IMR-90 (cell line): ENCODE measurements at regions not wholly inside any gene's neighbourhood (a gene's known extent, or its start where the extent isn't known, plus 50 kb on each side); places are given as distances from the start of the nearest gene placed in this dataset.

Experiments
- ATAC-seq: fragments of 200-7000 bp; cut with Tn5 transposase; 2 replicates; pipeline ENCODE4 v1.9.1; 2020; ENCODE audit warnings: low read depth, mild to moderate bottlenecking, moderate library complexity
- BruUV-seq: library from RNA; stranded (reverse); fragments of 400-500 nt; replicated peaks from 2 replicates; lab custom pipeline; 2021; lab: Mats Ljungman, UMichigan
- CTCF ChIA-PET: fragments of 300-600 bp; formaldehyde crosslinking; extraction: SDS; loops from one replicate; lab custom pipeline; 2021; ENCODE audit warnings: antibody characterized with exemption; lab: Yijun Ruan, JAX
- POLR2A ChIA-PET: fragments of 300-600 bp; sonication (Branson Sonifier 250); formaldehyde crosslinking; loops from one replicate; lab custom pipeline; 2022; ENCODE audit warnings: antibody characterized with exemption; ENCODE audit not compliant: unreplicated experiment; lab: Charles Lee
- DNase-seq: peaks from one replicate; pipeline ENCODE4 v3.0.0; 2013
- H2AFZ ChIP-seq: replicated peaks from 2 replicates; pipeline ENCODE3; 2013; ENCODE audit warnings: low read length, mild to moderate bottlenecking; ENCODE audit not compliant: poor library complexity
- H2AK5ac ChIP-seq: 2 replicates; pipeline ENCODE4 v1.6.1; 2013; ENCODE audit warnings: low read depth, low read length, inconsistent platforms
- H2AK9ac ChIP-seq: replicated peaks from 2 replicates; pipeline ENCODE3; 2013; ENCODE audit warnings: mild to moderate bottlenecking, low read depth, low read length, moderate library complexity; ENCODE audit not compliant: poor library complexity
- H2BK120ac ChIP-seq: 2 replicates; pipeline ENCODE4 v1.6.1; 2013; ENCODE audit warnings: low read depth, low read length, inconsistent platforms
- H2BK15ac ChIP-seq: 3 replicates; pipeline ENCODE4 v1.6.1; 2013; ENCODE audit warnings: low read depth, low read length, inconsistent platforms
- H2BK20ac ChIP-seq: 2 replicates; pipeline ENCODE4 v1.6.1; 2013; ENCODE audit warnings: low read depth, mild to moderate bottlenecking, inconsistent platforms, low read length, moderate library complexity
- H2BK5ac ChIP-seq: 2 replicates; pipeline ENCODE4 v1.6.1; 2013; ENCODE audit warnings: mild to moderate bottlenecking, low read depth, low read length, inconsistent platforms; ENCODE audit not compliant: poor library complexity, severe bottlenecking
- H3K14ac ChIP-seq: replicated peaks from 2 replicates; pipeline ENCODE4 v1.6.1; 2013; ENCODE audit warnings: low read depth, low read length, inconsistent platforms
- H3K18ac ChIP-seq: 2 replicates; pipeline ENCODE4 v1.6.1; 2013; ENCODE audit warnings: low read depth, low read length, control low read depth
- H3K23ac ChIP-seq: 2 replicates; pipeline ENCODE4 v1.6.1; 2013; ENCODE audit warnings: low read depth, low read length, inconsistent platforms
- H3K27ac ChIP-seq: 2 replicates; pipeline ENCODE4 v1.5.1; 2013; ENCODE audit warnings: mild to moderate bottlenecking, control low read depth, low read length; ENCODE audit not compliant: insufficient read depth
- H3K27me3 ChIP-seq: 2 replicates; pipeline ENCODE4 v1.6.1; 2013; ENCODE audit warnings: low read length; ENCODE audit not compliant: control insufficient read depth, insufficient read depth
- H3K36me3 ChIP-seq: 2 replicates; pipeline ENCODE4 v1.6.1; 2013; ENCODE audit warnings: low read length, mixed read lengths; ENCODE audit not compliant: control insufficient read depth, insufficient read depth
- H3K4ac ChIP-seq: 2 replicates; pipeline ENCODE4 v1.6.1; 2013; ENCODE audit warnings: low read depth, low read length, inconsistent platforms
- H3K4me1 ChIP-seq: 2 replicates; pipeline ENCODE4 v1.6.1; 2013; ENCODE audit warnings: low read length, mixed read lengths; ENCODE audit not compliant: control insufficient read depth, insufficient read depth
- H3K4me2 ChIP-seq: 2 replicates; pipeline ENCODE4 v1.6.1; 2013; ENCODE audit warnings: low read depth, mild to moderate bottlenecking, control low read depth, low read length, moderate library complexity
- H3K4me3 ChIP-seq: 2 replicates; pipeline ENCODE4 v1.5.1; 2013; ENCODE audit warnings: low read depth, mild to moderate bottlenecking, control low read depth, low read length, moderate library complexity; ENCODE audit not compliant: insufficient read depth
- H3K56ac ChIP-seq: 2 replicates; pipeline ENCODE4 v1.6.1; 2013; ENCODE audit warnings: low read length, inconsistent platforms; ENCODE audit not compliant: insufficient read depth; ENCODE audit errors: extremely low read depth
- H3K79me1 ChIP-seq, 2 experiments: 2 replicates each; pipeline ENCODE4 v1.6.1; 2013; ENCODE audit warnings: low read length in 2 of 2, inconsistent platforms in 1 of 2, low read depth in 1 of 2
- H3K9ac ChIP-seq: 2 replicates; pipeline ENCODE4 v1.6.1; 2013; ENCODE audit warnings: low read depth, low read length, control low read depth
- H3K9me1 ChIP-seq: 2 replicates; pipeline ENCODE4 v1.6.1; 2013; ENCODE audit warnings: low read length, inconsistent platforms; ENCODE audit not compliant: insufficient read depth
- H3K9me3 ChIP-seq: 2 replicates; pipeline ENCODE4 v1.6.1; 2013; ENCODE audit warnings: low read length; ENCODE audit not compliant: control insufficient read depth, insufficient read depth
- H4K20me1 ChIP-seq: 2 replicates; pipeline ENCODE4 v1.6.1; 2013; ENCODE audit warnings: low read length, inconsistent platforms; ENCODE audit not compliant: insufficient read depth
- H4K5ac ChIP-seq: 2 replicates; pipeline ENCODE4 v1.6.1; 2013; ENCODE audit warnings: mild to moderate bottlenecking, low read depth, low read length, control low read depth
- H4K8ac ChIP-seq, 2 experiments: 2 replicates each; pipeline ENCODE4 v1.6.1; 2013; ENCODE audit warnings: low read depth in 2 of 2, low read length in 2 of 2, control low read depth in 1 of 2, inconsistent platforms in 1 of 2
- H4K91ac ChIP-seq: 2 replicates; pipeline ENCODE4 v1.6.1; 2013; ENCODE audit warnings: low read depth, low read length, inconsistent platforms; ENCODE audit not compliant: insufficient read depth
- BHLHE40 ChIP-seq: fragments of 150-350 bp; IDR thresholded peaks from 2 replicates; pipeline ENCODE4 v1.6.1; 2016; ENCODE audit warnings: mild to moderate bottlenecking, low read depth, low read length
- CEBPB ChIP-seq: IDR thresholded peaks from 2 replicates; pipeline ENCODE4 v1.6.1; 2012; ENCODE audit warnings: low read depth, low read length, improper control_type of control experiment
- CHD1 ChIP-seq: IDR thresholded peaks from 2 replicates; pipeline ENCODE4 v1.6.1; 2012; ENCODE audit warnings: low read depth, low read length, improper control_type of control experiment
- MXI1 ChIP-seq: IDR thresholded peaks from 2 replicates; pipeline ENCODE4 v1.6.1; 2012; ENCODE audit warnings: low read depth, mild to moderate bottlenecking, low read length, moderate library complexity, borderline replicate concordance
- RAD21 ChIP-seq: IDR thresholded peaks from 2 replicates; pipeline ENCODE4 v1.6.1; 2012; ENCODE audit warnings: low read length, improper control_type of control experiment
- RCOR1 ChIP-seq: IDR thresholded peaks from 2 replicates; pipeline ENCODE4 v1.6.1; 2012; ENCODE audit warnings: mild to moderate bottlenecking, low read length, improper control_type of control experiment; ENCODE audit not compliant: insufficient replicate concordance
- RFX5 ChIP-seq: IDR thresholded peaks from 2 replicates; pipeline ENCODE4 v1.8.0; 2012; ENCODE audit warnings: low read depth, mild to moderate bottlenecking, low read length, moderate library complexity
- SMC3 ChIP-seq: fragments of 150-350 bp; IDR thresholded peaks from 2 replicates; pipeline ENCODE4 v1.6.1; 2016; ENCODE audit warnings: low read depth, mild to moderate bottlenecking, antibody characterized with exemption, low read length, moderate library complexity
- dilution Hi-C: fragments of 300-500 bp; cut with HindIII; formaldehyde crosslinking; loops from one replicate; pipeline ENCODE4 v1.14.3; 2018; ENCODE audit warnings: low sequenced_read_pairs; ENCODE audit not compliant: unreplicated experiment
- in situ Hi-C: fragments of 300-500 bp; cut with MboI; formaldehyde crosslinking; loops from 3 replicates; pipeline ENCODE4 v1.14.3; 2019; ENCODE audit warnings: low sequenced_read_pairs, inconsistent platforms, mixed read lengths
- intact Hi-C: fragments of 100-400 bp; cut with micrococcal nuclease; formaldehyde crosslinking; loops from 2 replicates; pipeline ENCODE4 v1.10.0; 2022
- TF ChIP-seq, protein P1 (sequence below): conservative IDR thresholded peaks from 2 replicates; pipeline ENCODE4 v1.5.1; 2012; ENCODE audit warnings: mild to moderate bottlenecking, low read depth, low read length, improper control_type of control experiment
- TF ChIP-seq, protein P2 (sequence below): fragments of 150-350 bp; IDR thresholded peaks from 2 replicates; pipeline ENCODE4 v1.6.1; 2017; ENCODE audit warnings: mild to moderate bottlenecking, antibody characterized with exemption, low read length, low read depth
- TF ChIP-seq, protein P3 (sequence below): fragments of 150-350 bp; IDR thresholded peaks from 2 replicates; pipeline ENCODE4 v1.6.1; 2016; ENCODE audit warnings: low read depth, mild to moderate bottlenecking, low read length, moderate library complexity, borderline replicate concordance

DNA sequence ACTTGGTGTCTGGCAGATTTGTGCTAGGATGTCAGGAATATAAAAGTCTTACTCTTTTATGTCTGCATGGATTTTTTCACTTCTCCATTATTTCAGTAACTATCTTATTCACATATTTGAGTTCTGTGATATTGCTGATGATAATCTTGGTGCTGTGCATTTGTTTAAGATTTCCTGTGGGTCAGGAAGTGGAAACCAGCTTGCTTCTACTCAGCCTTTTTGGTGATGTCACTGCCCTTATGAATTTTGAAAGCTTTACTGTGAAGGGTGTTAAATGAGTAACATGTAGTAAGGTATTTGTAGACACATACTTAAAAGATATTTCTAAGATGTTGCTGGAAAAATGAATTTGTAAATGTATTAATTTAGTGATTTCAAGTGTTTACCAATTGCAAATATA lies 69.5 kb upstream of the VOPP1 start:
- dilution Hi-C loops: no loop called here
- CTCF ChIA-PET: interaction anchor here (0.5 to 1.7 kb wide), 4 partner anchors 10 to 346 kb away, joined by 3 to 4 read pairs (median 3); no protein-coding TSS in a partner anchor
- in situ Hi-C loops: loop anchor here (10.0 kb wide), 2 partner anchors 313 to 433 kb away; partner anchors contain the start of gene MRPS17

More for the DNA sequence above, 69.5 kb upstream of the VOPP1 start:
- BruUV-seq: no TSS peak
- Histone ChIP-seq H3K9ac (no peak overlapping the region), H2AK9ac (no peak overlapping the region), H4K20me1 (no peaks in the 10 kb centered on the region), H2BK15ac (no peak overlapping the region), H2AK5ac (no peak overlapping the region), H3K4ac (no peak overlapping the region), H3K56ac (no peak overlapping the region), H3K23ac (no peak overlapping the region; the same call in 1 of the 2 replicates), H3K36me3 (no peaks in the 10 kb centered on the region), H2BK20ac (no peak overlapping the region), H3K4me2 (no peak overlapping the region), H3K27me3 (peaks cover 2% of the 10 kb centered on the region; the same call in 1 of the 2 replicates), H2AFZ (no peak overlapping the region), H3K4me3 (no peak overlapping the region), H3K4me1 (no peaks in the 10 kb centered on the region), H2BK5ac (no peak overlapping the region), H4K91ac (no peak overlapping the region), H3K14ac (no peak overlapping the region), H3K79me1 (no peaks in the 10 kb centered on the region), H3K18ac (no peak overlapping the region), H3K9me1 (no peaks in the 10 kb centered on the region), H4K8ac (no peak overlapping the region), H4K5ac (no peak overlapping the region), H2BK120ac (no peak overlapping the region), H3K27ac (no peak overlapping the region), H3K9me3 (no peaks in the 10 kb centered on the region; the same call in 1 of the 2 replicates)
- TF ChIP-seq MXI1 (no peak), CHD1 (no peak), SMC3 (no peak), RCOR1 (no peak), BHLHE40 (no peak), RFX5 (no peak), CEBPB (no peak), RAD21 (no peak)
- TF ChIP-seq, protein P1, sequence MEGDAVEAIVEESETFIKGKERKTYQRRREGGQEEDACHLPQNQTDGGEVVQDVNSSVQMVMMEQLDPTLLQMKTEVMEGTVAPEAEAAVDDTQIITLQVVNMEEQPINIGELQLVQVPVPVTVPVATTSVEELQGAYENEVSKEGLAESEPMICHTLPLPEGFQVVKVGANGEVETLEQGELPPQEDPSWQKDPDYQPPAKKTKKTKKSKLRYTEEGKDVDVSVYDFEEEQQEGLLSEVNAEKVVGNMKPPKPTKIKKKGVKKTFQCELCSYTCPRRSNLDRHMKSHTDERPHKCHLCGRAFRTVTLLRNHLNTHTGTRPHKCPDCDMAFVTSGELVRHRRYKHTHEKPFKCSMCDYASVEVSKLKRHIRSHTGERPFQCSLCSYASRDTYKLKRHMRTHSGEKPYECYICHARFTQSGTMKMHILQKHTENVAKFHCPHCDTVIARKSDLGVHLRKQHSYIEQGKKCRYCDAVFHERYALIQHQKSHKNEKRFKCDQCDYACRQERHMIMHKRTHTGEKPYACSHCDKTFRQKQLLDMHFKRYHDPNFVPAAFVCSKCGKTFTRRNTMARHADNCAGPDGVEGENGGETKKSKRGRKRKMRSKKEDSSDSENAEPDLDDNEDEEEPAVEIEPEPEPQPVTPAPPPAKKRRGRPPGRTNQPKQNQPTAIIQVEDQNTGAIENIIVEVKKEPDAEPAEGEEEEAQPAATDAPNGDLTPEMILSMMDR: no peak
- TF ChIP-seq, protein P2, sequence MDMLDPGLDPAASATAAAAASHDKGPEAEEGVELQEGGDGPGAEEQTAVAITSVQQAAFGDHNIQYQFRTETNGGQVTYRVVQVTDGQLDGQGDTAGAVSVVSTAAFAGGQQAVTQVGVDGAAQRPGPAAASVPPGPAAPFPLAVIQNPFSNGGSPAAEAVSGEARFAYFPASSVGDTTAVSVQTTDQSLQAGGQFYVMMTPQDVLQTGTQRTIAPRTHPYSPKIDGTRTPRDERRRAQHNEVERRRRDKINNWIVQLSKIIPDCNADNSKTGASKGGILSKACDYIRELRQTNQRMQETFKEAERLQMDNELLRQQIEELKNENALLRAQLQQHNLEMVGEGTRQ: no peak
- TF ChIP-seq, protein P3, sequence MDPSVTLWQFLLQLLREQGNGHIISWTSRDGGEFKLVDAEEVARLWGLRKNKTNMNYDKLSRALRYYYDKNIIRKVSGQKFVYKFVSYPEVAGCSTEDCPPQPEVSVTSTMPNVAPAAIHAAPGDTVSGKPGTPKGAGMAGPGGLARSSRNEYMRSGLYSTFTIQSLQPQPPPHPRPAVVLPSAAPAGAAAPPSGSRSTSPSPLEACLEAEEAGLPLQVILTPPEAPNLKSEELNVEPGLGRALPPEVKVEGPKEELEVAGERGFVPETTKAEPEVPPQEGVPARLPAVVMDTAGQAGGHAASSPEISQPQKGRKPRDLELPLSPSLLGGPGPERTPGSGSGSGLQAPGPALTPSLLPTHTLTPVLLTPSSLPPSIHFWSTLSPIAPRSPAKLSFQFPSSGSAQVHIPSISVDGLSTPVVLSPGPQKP: no peak
- DNase-seq (no peak), ATAC-seq (no peak)
- POLR2A ChIA-PET: no interaction called here
- intact Hi-C loops: loop anchor here (1.0 kb wide), 3 partner anchors 322 to 451 kb away; partner anchors contain the start of gene NIPSNAP2
